ENCODE measurements at regions not wholly inside any gene's neighbourhood (a gene's known extent, or its start where the extent isn't known, plus 50 kb on each side); places are given as distances from the start of the nearest gene placed in this dataset.

GRCh38 chr20:19943061-19943521, 74.1 kb upstream of the NAA20 start:
- H3K79me2 ChIP-seq (replicated peaks; ENCODE audit: insufficient read depth), result no peaks in the 10 kb centered on the region
- no peaks in the 10 kb centered on the region for H3K27me3 Mint-ChIP-seq (ENCODE audit: insufficient read depth, low read depth, poor library complexity)
- no peaks in the 10 kb centered on the region for H3K36me3 ChIP-seq (ENCODE audit: insufficient read depth)
- H3K27ac Mint-ChIP-seq, result no peak overlapping the region
- H3K27me3 ChIP-seq (ENCODE audit: insufficient read depth), result no peaks in the 10 kb centered on the region
- no peaks in the 10 kb centered on the region; the same call in 2 of the 3 replicates for H3K4me1 Mint-ChIP-seq
- no peak overlapping the region for H3K4me2 ChIP-seq
- H3K4me1 ChIP-seq (ENCODE audit: insufficient read depth), result no peaks in the 10 kb centered on the region
- no peak overlapping the region for H2AFZ ChIP-seq
- no peaks in the 10 kb centered on the region for H3K36me3 Mint-ChIP-seq (ENCODE audit: low read depth)
- no peak for ATAC-seq
- no peaks in the 10 kb centered on the region for H4K20me1 ChIP-seq (replicated peaks; ENCODE audit: insufficient read depth)
- no peaks in the 10 kb centered on the region; the same call in 2 of the 3 replicates for H3K9me3 Mint-ChIP-seq
- no peak for DNase-seq (ENCODE audit: low spot score)
- H3K4me3 Mint-ChIP-seq, result no peak overlapping the region
- no peaks in the 10 kb centered on the region for H3F3A ChIP-seq (replicated peaks; ENCODE audit: low read depth)
- H3K9me2 ChIP-seq (ENCODE audit: insufficient read depth), result no peaks in the 10 kb centered on the region; the same call in 1 of the 2 replicates
- TF ChIP-seq EZH2 (IDR thresholded peaks at IDR 0.05; ENCODE audit: low read depth, unreplicated experiment) (no peak), NANOG (IDR thresholded peaks at IDR 0.05; ENCODE audit: borderline replicate concordance) (no peak), STAT1 (IDR thresholded peaks at IDR 0.05; ENCODE audit: unreplicated experiment) (no peak), ZNF114 (CRISPR knock-in tag; IDR thresholded peaks at IDR 0.05) (no peak), ZNF462 (CRISPR knock-in tag; IDR thresholded peaks at IDR 0.05) (no peak), CTCF (conservative IDR thresholded peaks at IDR 0.05; ENCODE audit: low read depth in 2 of 2) (no peak), REST (IDR thresholded peaks at IDR 0.05; ENCODE audit: unreplicated experiment) (no peak), JUNB (IDR thresholded peaks at IDR 0.05; ENCODE audit: unreplicated experiment) (no peak), POLR2AphosphoS5 (IDR thresholded peaks at IDR 0.05; ENCODE audit: low read depth) (no peak), ZNF331 (CRISPR knock-in tag; IDR thresholded peaks at IDR 0.05; ENCODE audit: low read depth) (no peak), EZH2phosphoT487 (IDR thresholded peaks at IDR 0.05; ENCODE audit: unreplicated experiment) (no peak), CREB1 (CRISPR knock-in tag; IDR thresholded peaks at IDR 0.05; ENCODE audit: low read depth) (no peak), ETS1 (IDR thresholded peaks at IDR 0.05) (no peak)
- H3K27ac ChIP-seq (ENCODE audit: low read depth), result no peak overlapping the region
- H3K4me3 ChIP-seq, result no peak overlapping the region

All from GM23338 (cell line).